Hepatocyte (in vitro differentiated cells): ENCODE measurements at regions not wholly inside any gene's neighbourhood (a gene's known extent, or its start where the extent isn't known, plus 50 kb on each side); places are given as distances from the start of the nearest gene placed in this dataset.
"Not testable (repeated sequence)": the region's sequence is repeated elsewhere in the genome, so short reads cannot be mapped to it uniquely, and the experiment has no call there.

Experiments
- DNase-seq: peaks from one replicate; pipeline ENCODE4 v3.0.0-alpha.2; 2016; ENCODE audit warnings: low spot score
- H2AFZ ChIP-seq: fragments of 200-600 bp; sonication (generic); 2 replicates; pipeline ENCODE4 v1.6.0; 2016; ENCODE audit warnings: antibody characterized with exemption, mild to moderate bottlenecking
- H3K27ac ChIP-seq: fragments of 200-600 bp; sonication (generic); 2 replicates; pipeline ENCODE4 v1.5.1; 2016; ENCODE audit warnings: mild to moderate bottlenecking
- H3K27me3 ChIP-seq: fragments of 200-600 bp; sonication (generic); 2 replicates; pipeline ENCODE4 v1.6.1; 2016
- H3K36me3 ChIP-seq: fragments of 200-600 bp; sonication (generic); replicated peaks from 2 replicates; pipeline ENCODE4 v1.5.1; 2016; ENCODE audit warnings: low read depth; ENCODE audit not compliant: insufficient read depth
- H3K4me1 ChIP-seq: fragments of 200-600 bp; sonication (generic); 2 replicates; pipeline ENCODE4 v1.5.1; 2016; ENCODE audit warnings: mild to moderate bottlenecking, moderate library complexity; ENCODE audit not compliant: insufficient read depth
- H3K4me2 ChIP-seq: fragments of 200-600 bp; sonication (generic); 2 replicates; pipeline ENCODE4 v1.6.0; 2016
- H3K4me3 ChIP-seq: fragments of 200-600 bp; sonication (generic); 2 replicates; pipeline ENCODE4 v1.5.1; 2016; ENCODE audit warnings: mild to moderate bottlenecking
- H3K79me2 ChIP-seq: fragments of 200-600 bp; sonication (generic); 2 replicates; pipeline ENCODE4 v1.6.0; 2017; ENCODE audit warnings: mild to moderate bottlenecking
- H3K9me2 ChIP-seq: fragments of 200-600 bp; sonication (generic); replicated peaks from 2 replicates; pipeline ENCODE4 v1.6.0; 2017; ENCODE audit warnings: mild to moderate bottlenecking; ENCODE audit not compliant: insufficient read depth
- H3K9me3 ChIP-seq: fragments of 200-600 bp; sonication (generic); 2 replicates; pipeline ENCODE4 v1.5.1; 2016; ENCODE audit warnings: low read depth, mild to moderate bottlenecking
- H4K20me1 ChIP-seq: fragments of 200-600 bp; sonication (generic); 2 replicates; pipeline ENCODE4 v1.6.0; 2016; ENCODE audit warnings: mild to moderate bottlenecking; ENCODE audit not compliant: insufficient read depth, poor library complexity, severe bottlenecking
- EZH2 ChIP-seq: fragments of 200-600 bp; sonication (generic); IDR thresholded peaks from 2 replicates; pipeline ENCODE4 v1.6.1; 2016; ENCODE audit warnings: antibody characterized with exemption, mild to moderate bottlenecking, borderline replicate concordance
- EZH2phosphoT487 ChIP-seq: fragments of 200-600 bp; sonication (generic); IDR thresholded peaks from one replicate; pipeline ENCODE4 v1.6.1; 2018; ENCODE audit warnings: antibody characterized with exemption, mild to moderate bottlenecking, low read depth, moderate library complexity; ENCODE audit not compliant: unreplicated experiment, severe bottlenecking
- WGBS: methylation state at CpG from one replicate; pipeline ENCODE4 v1.1.6; 2016; ENCODE audit warnings: low lambda C conversion rate; ENCODE audit errors: missing lambda C conversion rate; 5-methylcytosine and 5-hydroxymethylcytosine counted together
- TF ChIP-seq, protein P1 (sequence below): fragments of 200-600 bp; sonication (generic); IDR thresholded peaks from 2 replicates; pipeline ENCODE4 v1.5.1; 2016; ENCODE audit warnings: antibody characterized with exemption, mild to moderate bottlenecking; ENCODE audit not compliant: poor library complexity

DNA sequence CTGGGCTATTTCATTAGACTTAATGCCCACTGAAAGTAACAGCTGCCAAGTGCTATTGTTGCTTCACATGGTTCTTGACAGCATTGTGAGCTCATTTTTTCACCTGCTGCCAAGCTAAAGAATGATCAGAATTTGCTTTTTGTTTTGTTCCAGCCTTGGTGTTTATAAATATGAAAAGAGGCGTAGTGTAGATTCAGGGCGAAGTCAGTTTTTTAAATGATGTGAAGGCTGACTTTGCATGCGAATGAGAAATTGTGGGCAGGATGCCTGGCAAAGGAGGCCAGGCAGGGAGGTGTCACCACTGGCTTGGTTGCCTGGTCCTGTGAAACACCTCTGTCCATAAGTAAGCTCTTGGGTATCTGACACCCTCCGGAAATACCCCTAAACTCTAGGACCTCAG, 93.3 kb upstream of the NAP1L1 start:
- Histone ChIP-seq H3K4me2 (no peak overlapping the region), H3K79me2 (no peaks in the 10 kb centered on the region), H3K4me3 (no peak overlapping the region), H3K27me3 (no peaks in the 10 kb centered on the region), H3K9me2 (no peaks in the 10 kb centered on the region), H4K20me1 (no peaks in the 10 kb centered on the region), H2AFZ (no peak overlapping the region), H3K9me3 (no peaks in the 10 kb centered on the region), H3K36me3 (no peaks in the 10 kb centered on the region), H3K27ac (no peak overlapping the region), H3K4me1 (no peaks in the 10 kb centered on the region)
- DNase-seq, result no peak
- no peak for TF ChIP-seq EZH2phosphoT487
- TF ChIP-seq, protein P1, sequence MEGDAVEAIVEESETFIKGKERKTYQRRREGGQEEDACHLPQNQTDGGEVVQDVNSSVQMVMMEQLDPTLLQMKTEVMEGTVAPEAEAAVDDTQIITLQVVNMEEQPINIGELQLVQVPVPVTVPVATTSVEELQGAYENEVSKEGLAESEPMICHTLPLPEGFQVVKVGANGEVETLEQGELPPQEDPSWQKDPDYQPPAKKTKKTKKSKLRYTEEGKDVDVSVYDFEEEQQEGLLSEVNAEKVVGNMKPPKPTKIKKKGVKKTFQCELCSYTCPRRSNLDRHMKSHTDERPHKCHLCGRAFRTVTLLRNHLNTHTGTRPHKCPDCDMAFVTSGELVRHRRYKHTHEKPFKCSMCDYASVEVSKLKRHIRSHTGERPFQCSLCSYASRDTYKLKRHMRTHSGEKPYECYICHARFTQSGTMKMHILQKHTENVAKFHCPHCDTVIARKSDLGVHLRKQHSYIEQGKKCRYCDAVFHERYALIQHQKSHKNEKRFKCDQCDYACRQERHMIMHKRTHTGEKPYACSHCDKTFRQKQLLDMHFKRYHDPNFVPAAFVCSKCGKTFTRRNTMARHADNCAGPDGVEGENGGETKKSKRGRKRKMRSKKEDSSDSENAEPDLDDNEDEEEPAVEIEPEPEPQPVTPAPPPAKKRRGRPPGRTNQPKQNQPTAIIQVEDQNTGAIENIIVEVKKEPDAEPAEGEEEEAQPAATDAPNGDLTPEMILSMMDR, result no peak
- TF ChIP-seq EZH2, result no peak
- 89% methylated on average over 4 of the region's 4 CpGs for WGBS

DNA sequence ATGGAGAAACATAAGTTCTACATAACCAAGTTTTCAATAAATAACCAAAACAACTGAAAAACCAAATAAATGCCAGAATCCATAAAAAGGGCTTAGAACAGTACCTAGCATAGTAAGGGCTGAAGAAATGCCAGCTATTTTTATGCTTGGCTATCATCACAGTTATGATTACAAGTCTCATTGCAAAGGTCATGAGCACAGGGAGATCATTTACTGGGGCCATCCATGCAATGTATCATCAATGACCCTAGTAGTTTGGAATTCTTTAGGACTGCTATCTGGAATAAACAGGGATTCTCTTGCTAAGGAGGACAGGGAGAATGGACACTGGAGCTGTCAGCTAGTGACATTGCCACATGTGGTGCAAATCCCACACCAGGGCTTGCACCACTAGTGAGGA, 92.5 kb upstream of the NAP1L1 start:
- Histone ChIP-seq H3K4me2 (no peak overlapping the region), H2AFZ (no peak overlapping the region), H3K9me3 (no peaks in the 10 kb centered on the region), H4K20me1 (no peaks in the 10 kb centered on the region), H3K4me3 (no peak overlapping the region), H3K79me2 (no peaks in the 10 kb centered on the region), H3K9me2 (no peaks in the 10 kb centered on the region), H3K36me3 (no peaks in the 10 kb centered on the region), H3K27ac (no peak overlapping the region), H3K27me3 (no peaks in the 10 kb centered on the region), H3K4me1 (no peaks in the 10 kb centered on the region)
- no peak for DNase-seq
- TF ChIP-seq EZH2phosphoT487 (no peak), EZH2 (no peak)
- TF ChIP-seq, protein P1, result no peak

DNA sequence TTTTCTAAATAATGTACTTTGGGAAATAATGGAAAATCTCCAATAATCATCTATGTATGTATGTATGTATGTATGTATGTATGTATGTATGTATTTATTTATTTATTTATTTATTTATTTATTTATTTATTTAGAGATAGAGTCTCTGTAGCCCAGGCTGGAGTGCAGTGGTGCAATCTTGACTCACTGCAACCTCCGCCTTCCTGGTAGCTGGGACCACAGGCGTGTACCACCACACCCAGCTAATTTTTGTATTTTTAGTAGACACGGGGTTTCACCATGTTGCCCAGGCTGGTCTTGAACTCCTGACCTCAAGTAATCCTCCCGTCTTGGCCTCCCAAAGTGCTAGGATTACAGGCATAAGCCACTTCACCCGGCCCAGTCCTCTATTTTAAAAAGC, 91.5 kb upstream of the NAP1L1 start:
- not testable (repeated sequence) for H3K4me2 ChIP-seq, H3K4me1 ChIP-seq, H3K27ac ChIP-seq, H3K9me2 ChIP-seq, H3K27me3 ChIP-seq, H3K9me3 ChIP-seq, H3K4me3 ChIP-seq, DNase-seq, H3K36me3 ChIP-seq, H2AFZ ChIP-seq, H4K20me1 ChIP-seq, H3K79me2 ChIP-seq
- WGBS, result 82% methylated on average over 5 of the region's 5 CpGs

DNA sequence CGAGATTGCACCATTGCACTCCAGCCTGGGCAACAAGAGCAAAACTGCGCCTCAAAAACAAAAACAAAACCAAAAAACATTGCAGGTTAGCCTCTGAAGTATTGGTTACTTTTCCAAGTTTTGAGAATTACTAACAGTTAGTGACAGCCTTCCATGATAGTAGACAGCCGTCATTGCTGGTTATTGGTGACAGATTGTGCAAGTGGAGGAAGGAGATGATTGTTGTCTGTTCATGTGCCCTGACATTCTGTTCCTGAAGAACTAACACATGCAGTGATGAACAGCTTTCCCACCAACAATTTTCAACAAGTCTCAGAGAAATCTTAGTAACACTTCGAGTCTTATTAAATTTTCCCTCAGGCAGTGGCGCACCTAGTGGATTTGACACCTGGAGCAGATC, 89.3 kb upstream of the NAP1L1 start:
- H3K27me3 ChIP-seq, result no peaks in the 10 kb centered on the region

More for the DNA sequence above, 89.3 kb upstream of the NAP1L1 start:
- H3K9me2 ChIP-seq, result no peaks in the 10 kb centered on the region
- 93% methylated on average over 5 of the region's 5 CpGs for WGBS
- H3K79me2 ChIP-seq, result no peaks in the 10 kb centered on the region
- no peak for DNase-seq
- H2AFZ ChIP-seq, result no peak overlapping the region
- no peak overlapping the region for H3K27ac ChIP-seq
- H3K9me3 ChIP-seq, result no peaks in the 10 kb centered on the region
- H3K4me1 ChIP-seq, result no peaks in the 10 kb centered on the region
- no peaks in the 10 kb centered on the region for H4K20me1 ChIP-seq
- no peaks in the 10 kb centered on the region for H3K36me3 ChIP-seq
- H3K4me3 ChIP-seq, result no peak overlapping the region
- no peak for TF ChIP-seq EZH2
- TF ChIP-seq EZH2phosphoT487, result no peak
- TF ChIP-seq, protein P1, result no peak
- no peak overlapping the region for H3K4me2 ChIP-seq
